ENCODE measurements at regions not wholly inside any gene's neighbourhood (a gene's known extent, or its start where the extent isn't known, plus 50 kb on each side); places are given as distances from the start of the nearest gene placed in this dataset.

DNA sequence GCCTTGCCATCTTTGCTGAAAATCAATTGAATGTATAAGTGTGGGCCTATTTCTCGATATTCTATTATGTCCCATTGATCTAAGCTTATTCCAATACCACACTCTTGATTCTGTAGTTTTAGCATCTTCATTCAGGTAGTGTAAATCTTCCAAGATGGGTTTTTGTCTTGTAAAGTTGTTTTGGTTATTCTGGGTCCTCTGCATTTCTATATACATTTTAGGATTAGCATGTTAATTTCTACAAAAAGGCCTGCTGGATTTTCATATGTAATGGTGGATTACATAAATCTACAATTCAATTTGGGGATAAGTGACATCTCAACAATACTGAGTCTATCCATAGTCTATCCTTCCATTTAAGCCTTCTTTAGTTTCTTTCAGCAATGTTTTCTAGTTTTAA lies 86.0 kb upstream of the ANO4 start:
- TF ChIP-seq EZH2 (IDR thresholded peaks at IDR 0.05) = no peak
- no peak for TF ChIP-seq POLR2AphosphoS5 (IDR thresholded peaks at IDR 0.05; ENCODE audit: borderline replicate concordance, low read depth, low read length)
- TF ChIP-seq FOXP2 (optimal IDR thresholded peaks at IDR 0.05; ENCODE audit: control extremely low read depth, extremely low read length, insufficient read depth) = no peak

Data from SK-N-MC (cell line).